Left ventricle myocardium inferior (tissue), 1 donor: ENCODE measurements at regions not wholly inside any gene's neighbourhood (a gene's known extent, or its start where the extent isn't known, plus 50 kb on each side); places are given as distances from the start of the nearest gene placed in this dataset.
A peak's percentile ranks its signal among the peaks of the same experiment; 100 is the strongest.

Experiments
- DNase-seq: peaks from one replicate; pipeline ENCODE4 v3.0.0-alpha.2; 2020
- H3K27ac ChIP-seq: fragments of 200-600 bp; replicated peaks from 2 replicates; pipeline ENCODE4 v1.8.0; 2021
- H3K27me3 ChIP-seq: fragments of 200-600 bp; 2 replicates; pipeline ENCODE4 v1.8.0; 2021; ENCODE audit warnings: low read depth
- H3K36me3 ChIP-seq: fragments of 200-600 bp; 2 replicates; pipeline ENCODE4 v1.8.0; 2021
- H3K4me1 ChIP-seq: fragments of 200-600 bp; 2 replicates; pipeline ENCODE4 v1.8.0; 2021
- H3K4me3 ChIP-seq: fragments of 200-600 bp; 2 replicates; pipeline ENCODE4 v1.8.0; 2021; ENCODE audit warnings: mild to moderate bottlenecking, moderate library complexity
- H3K9me3 ChIP-seq: fragments of 200-600 bp; replicated peaks from 2 replicates; pipeline ENCODE4 v1.8.0; 2021
- intact Hi-C: fragments of 100-400 bp; cut with micrococcal nuclease; formaldehyde crosslinking; loops from one replicate; pipeline ENCODE4 v1.11.0; 2022
- TF ChIP-seq, protein P1 (sequence below): fragments of 200-600 bp; IDR thresholded peaks from 2 replicates; pipeline ENCODE4 v1.8.0; 2021; ENCODE audit warnings: antibody characterized with exemption, mild to moderate bottlenecking, borderline replicate concordance
- donor health status: DM: no; HTN: yes; CAD: no; lungs with severe emphysema.

DNA sequence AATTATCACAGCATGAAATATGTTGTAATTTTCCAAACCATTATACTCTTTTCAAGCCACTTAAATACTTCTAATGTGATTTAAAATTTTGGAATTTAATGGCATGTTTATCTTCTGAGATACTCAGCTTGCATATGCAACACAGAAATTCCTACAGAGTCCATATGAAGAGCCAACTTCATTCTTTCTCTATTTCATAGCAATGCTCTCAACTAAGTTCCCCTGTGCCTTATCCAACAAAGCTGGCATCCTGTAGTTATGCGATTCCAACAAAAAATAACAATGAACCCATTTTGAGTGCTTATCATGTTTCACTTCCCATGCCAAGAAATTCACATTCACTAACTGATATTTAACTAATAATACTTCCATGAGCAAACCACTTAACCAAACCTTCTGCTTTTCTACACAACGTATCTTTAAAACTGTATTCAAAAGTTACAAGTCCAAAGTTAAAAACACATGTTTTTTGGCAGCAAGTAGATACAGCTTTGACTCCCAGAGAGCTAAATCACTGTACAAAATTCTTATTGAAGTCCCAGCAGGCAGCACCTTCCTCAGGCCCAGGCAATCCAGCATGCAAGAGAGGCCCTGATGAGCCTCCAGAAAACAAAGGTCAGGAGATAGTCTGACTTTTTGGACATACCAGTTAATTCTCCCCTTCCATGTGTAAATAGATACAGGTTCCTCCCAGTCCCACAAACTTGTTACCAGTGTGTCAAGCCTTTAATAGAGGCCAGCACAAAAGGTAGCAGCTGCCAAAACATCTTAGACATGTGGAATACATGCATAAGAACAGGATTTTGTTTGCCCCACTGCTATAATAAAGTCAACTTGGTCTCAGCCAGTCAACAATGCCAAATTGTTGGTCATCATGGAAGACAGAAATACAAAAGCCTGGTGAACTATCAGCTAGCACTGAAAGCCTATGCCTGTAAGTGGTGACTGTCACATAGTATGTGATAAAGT is 113.1 kb upstream of the WDR75 start:
- H3K27ac ChIP-seq, result peak overlapping the region; percentile 36

DNA sequence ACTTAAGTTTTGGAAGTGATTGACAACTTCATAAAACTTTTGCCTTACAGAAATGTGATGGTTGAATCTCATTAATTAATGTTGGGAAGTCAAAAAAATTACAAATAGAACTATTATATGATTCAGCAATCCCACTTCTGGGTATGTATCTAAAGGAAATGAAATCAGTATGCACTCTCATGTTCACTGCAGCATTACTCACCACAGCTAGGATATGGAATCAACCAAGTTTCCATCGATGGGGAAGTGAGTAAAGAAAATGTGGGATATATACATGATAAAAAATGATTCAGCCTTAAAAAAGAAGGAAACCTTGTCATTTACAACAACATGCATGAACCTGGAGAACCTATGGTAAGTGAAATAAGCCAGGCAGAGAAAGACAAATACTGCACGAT is 112.4 kb upstream of the WDR75 start:
- H3K27me3 ChIP-seq, result no peaks in the 10 kb centered on the region
- H3K4me1 ChIP-seq, result no peaks in the 10 kb centered on the region
- H3K27ac ChIP-seq, result peak overlapping the region; percentile 36
- TF ChIP-seq, protein P1, sequence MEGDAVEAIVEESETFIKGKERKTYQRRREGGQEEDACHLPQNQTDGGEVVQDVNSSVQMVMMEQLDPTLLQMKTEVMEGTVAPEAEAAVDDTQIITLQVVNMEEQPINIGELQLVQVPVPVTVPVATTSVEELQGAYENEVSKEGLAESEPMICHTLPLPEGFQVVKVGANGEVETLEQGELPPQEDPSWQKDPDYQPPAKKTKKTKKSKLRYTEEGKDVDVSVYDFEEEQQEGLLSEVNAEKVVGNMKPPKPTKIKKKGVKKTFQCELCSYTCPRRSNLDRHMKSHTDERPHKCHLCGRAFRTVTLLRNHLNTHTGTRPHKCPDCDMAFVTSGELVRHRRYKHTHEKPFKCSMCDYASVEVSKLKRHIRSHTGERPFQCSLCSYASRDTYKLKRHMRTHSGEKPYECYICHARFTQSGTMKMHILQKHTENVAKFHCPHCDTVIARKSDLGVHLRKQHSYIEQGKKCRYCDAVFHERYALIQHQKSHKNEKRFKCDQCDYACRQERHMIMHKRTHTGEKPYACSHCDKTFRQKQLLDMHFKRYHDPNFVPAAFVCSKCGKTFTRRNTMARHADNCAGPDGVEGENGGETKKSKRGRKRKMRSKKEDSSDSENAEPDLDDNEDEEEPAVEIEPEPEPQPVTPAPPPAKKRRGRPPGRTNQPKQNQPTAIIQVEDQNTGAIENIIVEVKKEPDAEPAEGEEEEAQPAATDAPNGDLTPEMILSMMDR, result no peak
- no peak overlapping the region for H3K4me3 ChIP-seq
- peaks cover 3% of the 10 kb centered on the region for H3K9me3 ChIP-seq
- intact Hi-C loops, result no loop called here
- no peaks in the 10 kb centered on the region for H3K36me3 ChIP-seq
- DNase-seq, result no peak

More for the DNA sequence above, 113.1 kb upstream of the WDR75 start:
- Histone ChIP-seq H3K27me3 (no peaks in the 10 kb centered on the region), H3K36me3 (no peaks in the 10 kb centered on the region), H3K9me3 (peaks cover 6% of the 10 kb centered on the region), H3K4me3 (no peak overlapping the region), H3K4me1 (no peaks in the 10 kb centered on the region)
- no peak for DNase-seq
- TF ChIP-seq, protein P1, result no peak
- intact Hi-C loops, result no loop called here

DNA sequence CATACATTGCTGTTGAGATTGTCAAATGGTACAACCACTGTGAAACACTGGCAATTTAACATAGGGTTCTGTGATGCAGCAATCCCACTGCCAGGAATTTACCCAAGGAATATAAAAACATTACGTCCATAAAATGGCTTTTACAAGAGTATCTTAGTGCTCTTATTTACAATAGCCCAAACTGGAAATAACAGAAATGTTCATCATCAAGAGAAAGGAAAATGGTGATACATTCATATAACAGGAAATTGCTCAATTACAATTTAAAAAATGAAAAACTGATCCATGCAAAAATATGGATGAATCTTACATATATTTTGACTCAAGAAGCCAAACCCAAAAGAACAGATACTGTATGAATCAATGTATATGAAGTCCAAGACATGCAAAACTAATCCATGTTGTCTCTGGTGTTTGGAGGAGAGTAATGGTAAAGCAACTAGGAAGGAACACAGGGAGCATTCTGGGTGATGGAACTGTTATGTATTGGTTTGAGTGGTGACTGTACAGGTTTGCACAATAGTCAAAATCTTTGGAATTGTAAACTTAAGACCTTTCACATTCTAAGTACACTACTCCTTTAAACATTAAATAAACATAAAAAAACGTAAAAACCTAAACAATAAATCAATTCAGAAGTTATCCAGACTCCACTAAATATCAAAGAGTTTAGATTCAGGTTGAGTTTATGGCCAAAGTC is 104.8 kb upstream of the WDR75 start:
- H3K36me3 ChIP-seq, result no peaks in the 10 kb centered on the region
- H3K4me3 ChIP-seq, result no peak overlapping the region
- H3K4me1 ChIP-seq, result no peaks in the 10 kb centered on the region
- peaks cover 23% of the 10 kb centered on the region for H3K9me3 ChIP-seq
- intact Hi-C loops, result no loop called here
- TF ChIP-seq, protein P1, result no peak
- no peaks in the 10 kb centered on the region for H3K27me3 ChIP-seq
- H3K27ac ChIP-seq, result no peak overlapping the region
- no peak for DNase-seq

DNA sequence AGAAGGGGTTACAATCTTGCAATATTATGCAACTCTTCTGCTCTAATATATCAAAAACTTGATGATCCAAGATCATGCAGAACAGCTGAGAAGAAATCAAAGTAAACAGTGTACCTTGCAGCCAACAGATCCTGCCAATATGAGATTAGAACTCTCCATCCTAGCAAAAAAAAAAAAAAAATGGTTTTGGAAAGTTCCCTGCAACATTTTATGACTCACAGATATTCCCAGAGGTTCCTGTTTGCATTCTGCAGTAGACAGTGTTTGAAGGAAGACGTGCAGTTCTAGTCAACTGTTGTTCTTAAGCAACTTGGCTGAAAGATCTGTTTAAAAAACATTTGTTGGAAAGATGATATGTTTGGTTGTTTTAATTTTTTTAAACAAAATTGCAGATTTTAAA is 103.6 kb upstream of the WDR75 start:
- TF ChIP-seq, protein P1, result no peak
- intact Hi-C loops, result no loop called here
- Histone ChIP-seq H3K4me3 (no peak overlapping the region), H3K27ac (peak overlapping the region; percentile 67), H3K27me3 (no peaks in the 10 kb centered on the region), H3K4me1 (no peaks in the 10 kb centered on the region), H3K9me3 (peaks cover 23% of the 10 kb centered on the region), H3K36me3 (no peaks in the 10 kb centered on the region)
- no peak for DNase-seq

DNA sequence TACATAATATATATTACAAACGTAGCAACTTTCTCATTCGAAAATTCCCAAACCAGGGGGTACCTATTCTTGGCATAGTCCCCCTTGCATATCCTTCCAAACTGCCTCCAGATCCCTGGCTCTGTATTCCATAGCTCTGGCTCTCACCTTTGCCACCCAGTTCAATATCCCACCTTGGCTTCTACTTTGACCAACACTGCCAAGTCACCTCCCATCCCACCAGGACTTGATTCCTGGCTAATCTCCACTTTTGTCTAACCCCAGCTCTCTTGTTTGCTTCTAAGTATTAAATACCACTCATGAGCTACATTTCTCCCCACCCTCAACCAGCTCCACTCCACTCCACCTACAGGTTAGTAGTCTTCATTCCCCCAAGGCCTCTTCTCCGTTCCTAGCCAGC is 103.2 kb upstream of the WDR75 start:
- TF ChIP-seq, protein P1, result no peak
- H3K27me3 ChIP-seq, result no peaks in the 10 kb centered on the region
- DNase-seq, result no peak
- peak overlapping the region; percentile 67 for H3K27ac ChIP-seq
- no peaks in the 10 kb centered on the region for H3K36me3 ChIP-seq
- intact Hi-C loops, result no loop called here
- peaks cover 23% of the 10 kb centered on the region for H3K9me3 ChIP-seq
- no peaks in the 10 kb centered on the region for H3K4me1 ChIP-seq
- H3K4me3 ChIP-seq, result no peak overlapping the region
